ENCODE measurements at regions not wholly inside any gene's neighbourhood (a gene's known extent, or its start where the extent isn't known, plus 50 kb on each side); places are given as distances from the start of the nearest gene placed in this dataset.
A peak's percentile ranks its signal among the peaks of the same experiment; 100 is the strongest.

GRCh38 chr1:88455621-88456256 lies 228.3 kb upstream of the PKN2 start:
- ATAC-seq (ENCODE audit: low FRiP score) (no peak), DNase-seq (no peak)
- WGBS, 2 donors, result 45 to 48% methylated on average over 9 of the region's 9 CpGs
- Histone ChIP-seq H3K27me3 (ENCODE audit: control insufficient read depth in 1 of 2, insufficient read depth in 2 of 2, low read length in 1 of 2) (no peaks in the 10 kb centered on the region), H3K4me3 (ENCODE audit: low read length in 2 of 2) (no peak overlapping the region), H3K36me3 (ENCODE audit: control insufficient read depth in 1 of 2, insufficient read depth in 2 of 2, low read length in 1 of 2) (no peaks in the 10 kb centered on the region), H3K27ac (ENCODE audit: low read depth in 1 of 2, low read length in 2 of 2) (no peak overlapping the region), H3K4me1 (ENCODE audit: control insufficient read depth in 1 of 2, insufficient read depth in 2 of 2, low read length in 2 of 2) (no peaks in the 10 kb centered on the region), H3K9me3 (ENCODE audit: control insufficient read depth, low read length) (peaks cover 1% of the 10 kb centered on the region)
- intact Hi-C loops (cut with DNase I), result no loop called here

- no peaks in the 10 kb centered on the region for H3K4me1 ChIP-seq (ENCODE audit: control insufficient read depth in 1 of 2, insufficient read depth in 2 of 2, low read length in 2 of 2)
- H3K27me3 ChIP-seq (ENCODE audit: control insufficient read depth in 1 of 2, insufficient read depth in 2 of 2, low read length in 1 of 2), result no peaks in the 10 kb centered on the region
- H3K27ac ChIP-seq (ENCODE audit: low read depth in 1 of 2, low read length in 2 of 2), result no peak overlapping the region
- ATAC-seq (ENCODE audit: low FRiP score) (no peak), DNase-seq (no peak)
- H3K36me3 ChIP-seq (ENCODE audit: control insufficient read depth in 1 of 2, insufficient read depth in 2 of 2, low read length in 1 of 2), result no peaks in the 10 kb centered on the region
- WGBS, 2 donors, result 94 to 98% methylated on average over 5 of the region's 5 CpGs
- no peak overlapping the region for H3K4me3 ChIP-seq (ENCODE audit: low read length in 2 of 2)
- H3K9me3 ChIP-seq (ENCODE audit: control insufficient read depth, low read length), result peaks cover 1% of the 10 kb centered on the region
- intact Hi-C loops (cut with DNase I), result no loop called here
Measured at GRCh38 chr1:88457197-88457596, 226.9 kb upstream of the PKN2 start.

- H3K4me3 ChIP-seq (ENCODE audit: low read length in 2 of 2), result no peak overlapping the region
- WGBS, 2 donors, result 50 to 54% methylated on average over 2 of the region's 2 CpGs
- no peak overlapping the region for H3K27ac ChIP-seq (ENCODE audit: low read depth in 1 of 2, low read length in 2 of 2)
- no peak for ATAC-seq (ENCODE audit: low FRiP score)
- no peaks in the 10 kb centered on the region for H3K9me3 ChIP-seq (ENCODE audit: control insufficient read depth, low read length)
- H3K27me3 ChIP-seq (ENCODE audit: control insufficient read depth in 1 of 2, insufficient read depth in 2 of 2, low read length in 1 of 2), result no peaks in the 10 kb centered on the region
- H3K4me1 ChIP-seq (ENCODE audit: control insufficient read depth in 1 of 2, insufficient read depth in 2 of 2, low read length in 2 of 2), result no peaks in the 10 kb centered on the region
- no peak for DNase-seq
- intact Hi-C loops (cut with DNase I), result no loop called here
- no peaks in the 10 kb centered on the region for H3K36me3 ChIP-seq (ENCODE audit: control insufficient read depth in 1 of 2, insufficient read depth in 2 of 2, low read length in 1 of 2)
Measured at GRCh38 chr1:88461007-88461406, 223.1 kb upstream of the PKN2 start.

GRCh38 chr1:88462096-88462487 lies 222.0 kb upstream of the PKN2 start:
- peak overlapping the region in 1 of 2 donors; percentile 36 for H3K4me3 ChIP-seq (ENCODE audit: low read length in 2 of 2)
- no peaks in the 10 kb centered on the region for H3K9me3 ChIP-seq (ENCODE audit: control insufficient read depth, low read length)
- no peaks in the 10 kb centered on the region for H3K36me3 ChIP-seq (ENCODE audit: control insufficient read depth in 1 of 2, insufficient read depth in 2 of 2, low read length in 1 of 2)
- H3K4me1 ChIP-seq (ENCODE audit: control insufficient read depth in 1 of 2, insufficient read depth in 2 of 2, low read length in 2 of 2), result no peaks in the 10 kb centered on the region
- ATAC-seq (ENCODE audit: low FRiP score) (no peak), DNase-seq (no peak)
- intact Hi-C loops (cut with DNase I), result no loop called here
- no peak overlapping the region for H3K27ac ChIP-seq (ENCODE audit: low read depth in 1 of 2, low read length in 2 of 2)
- no peaks in the 10 kb centered on the region for H3K27me3 ChIP-seq (ENCODE audit: control insufficient read depth in 1 of 2, insufficient read depth in 2 of 2, low read length in 1 of 2)
- WGBS, 2 donors, result 34 to 40% methylated on average over 6 of the region's 6 CpGs

- Histone ChIP-seq H3K36me3 (ENCODE audit: control insufficient read depth in 1 of 2, insufficient read depth in 2 of 2, low read length in 1 of 2) (no peaks in the 10 kb centered on the region), H3K4me1 (ENCODE audit: control insufficient read depth in 1 of 2, insufficient read depth in 2 of 2, low read length in 2 of 2) (no peaks in the 10 kb centered on the region), H3K9me3 (ENCODE audit: control insufficient read depth, low read length) (no peaks in the 10 kb centered on the region), H3K27ac (ENCODE audit: low read depth in 1 of 2, low read length in 2 of 2) (no peak overlapping the region), H3K27me3 (ENCODE audit: control insufficient read depth in 1 of 2, insufficient read depth in 2 of 2, low read length in 1 of 2) (no peaks in the 10 kb centered on the region), H3K4me3 (ENCODE audit: low read length in 2 of 2) (peak overlapping the region; percentile 12 to 36)
- intact Hi-C loops (cut with DNase I), result no loop called here
- DNase-seq, result no peak
- ATAC-seq (ENCODE audit: low FRiP score), result peak; percentile 47
- WGBS, 2 donors, result 2 to 3% methylated on average over 57 to 69 of the region's 69 CpGs
Measured at GRCh38 chr1:88462488-88463261, 221.4 kb upstream of the PKN2 start.

- intact Hi-C loops (cut with DNase I), result no loop called here
- Histone ChIP-seq H3K4me1 (ENCODE audit: control insufficient read depth in 1 of 2, insufficient read depth in 2 of 2, low read length in 2 of 2) (no peaks in the 10 kb centered on the region), H3K36me3 (ENCODE audit: control insufficient read depth in 1 of 2, insufficient read depth in 2 of 2, low read length in 1 of 2) (no peaks in the 10 kb centered on the region), H3K27me3 (ENCODE audit: control insufficient read depth in 1 of 2, insufficient read depth in 2 of 2, low read length in 1 of 2) (no peaks in the 10 kb centered on the region), H3K27ac (ENCODE audit: low read depth in 1 of 2, low read length in 2 of 2) (no peak overlapping the region), H3K4me3 (ENCODE audit: low read length in 2 of 2) (no peak overlapping the region), H3K9me3 (ENCODE audit: control insufficient read depth, low read length) (no peaks in the 10 kb centered on the region)
- ATAC-seq (ENCODE audit: low FRiP score), result no peak
- WGBS, 2 donors, result 77 to 78% methylated on average over 7 of the region's 7 CpGs
- no peak for DNase-seq
Measured at GRCh38 chr1:88463401-88463985, 220.6 kb upstream of the PKN2 start.

GRCh38 chr1:88466011-88466410 lies 218.1 kb upstream of the PKN2 start:
- DNase-seq (no peak), ATAC-seq (ENCODE audit: low FRiP score) (no peak)
- H3K9me3 ChIP-seq (ENCODE audit: control insufficient read depth, low read length), result no peaks in the 10 kb centered on the region
- H3K4me3 ChIP-seq (ENCODE audit: low read length in 2 of 2), result no peak overlapping the region
- H3K27ac ChIP-seq (ENCODE audit: low read depth in 1 of 2, low read length in 2 of 2), result no peak overlapping the region
- intact Hi-C loops (cut with DNase I), result no loop called here
- no peaks in the 10 kb centered on the region for H3K4me1 ChIP-seq (ENCODE audit: control insufficient read depth in 1 of 2, insufficient read depth in 2 of 2, low read length in 2 of 2)
- no peaks in the 10 kb centered on the region for H3K36me3 ChIP-seq (ENCODE audit: control insufficient read depth in 1 of 2, insufficient read depth in 2 of 2, low read length in 1 of 2)
- 89 to 90% methylated on average over 4 of the region's 4 CpGs for WGBS, 2 donors
- no peaks in the 10 kb centered on the region for H3K27me3 ChIP-seq (ENCODE audit: control insufficient read depth in 1 of 2, insufficient read depth in 2 of 2, low read length in 1 of 2)

- DNase-seq (no peak), ATAC-seq (ENCODE audit: low FRiP score) (no peak)
- H3K36me3 ChIP-seq (ENCODE audit: control insufficient read depth in 1 of 2, insufficient read depth in 2 of 2, low read length in 1 of 2), result no peaks in the 10 kb centered on the region
- 95 to 96% methylated on average over 49 to 55 of the region's 55 CpGs for WGBS, 2 donors
- no peaks in the 10 kb centered on the region for H3K4me1 ChIP-seq (ENCODE audit: control insufficient read depth in 1 of 2, insufficient read depth in 2 of 2, low read length in 2 of 2)
- intact Hi-C loops (cut with DNase I), result no loop called here
- no peaks in the 10 kb centered on the region for H3K9me3 ChIP-seq (ENCODE audit: control insufficient read depth, low read length)
- H3K27ac ChIP-seq (ENCODE audit: low read depth in 1 of 2, low read length in 2 of 2), result no peak overlapping the region
- H3K27me3 ChIP-seq (ENCODE audit: control insufficient read depth in 1 of 2, insufficient read depth in 2 of 2, low read length in 1 of 2), result no peaks in the 10 kb centered on the region
- H3K4me3 ChIP-seq (ENCODE audit: low read length in 2 of 2), result no peak overlapping the region
Measured at GRCh38 chr1:88466899-88467580, 217.0 kb upstream of the PKN2 start.

Measured in aorta (tissue), 5 donors.